Ramos (cell line): ENCODE measurements at regions not wholly inside any gene's neighbourhood (a gene's known extent, or its start where the extent isn't known, plus 50 kb on each side); places are given as distances from the start of the nearest gene placed in this dataset.
"Not testable (repeated sequence)": the region's sequence is repeated elsewhere in the genome, so short reads cannot be mapped to it uniquely, and the experiment has no call there.

Source experiments
- in situ Hi-C: fragments of 300-500 bp; cut with MboI; formaldehyde crosslinking; loops from one replicate; pipeline ENCODE4 v1.14.3; 2022; ENCODE audit warnings: low sequenced_read_pairs; ENCODE audit not compliant: unreplicated experiment

DNA sequence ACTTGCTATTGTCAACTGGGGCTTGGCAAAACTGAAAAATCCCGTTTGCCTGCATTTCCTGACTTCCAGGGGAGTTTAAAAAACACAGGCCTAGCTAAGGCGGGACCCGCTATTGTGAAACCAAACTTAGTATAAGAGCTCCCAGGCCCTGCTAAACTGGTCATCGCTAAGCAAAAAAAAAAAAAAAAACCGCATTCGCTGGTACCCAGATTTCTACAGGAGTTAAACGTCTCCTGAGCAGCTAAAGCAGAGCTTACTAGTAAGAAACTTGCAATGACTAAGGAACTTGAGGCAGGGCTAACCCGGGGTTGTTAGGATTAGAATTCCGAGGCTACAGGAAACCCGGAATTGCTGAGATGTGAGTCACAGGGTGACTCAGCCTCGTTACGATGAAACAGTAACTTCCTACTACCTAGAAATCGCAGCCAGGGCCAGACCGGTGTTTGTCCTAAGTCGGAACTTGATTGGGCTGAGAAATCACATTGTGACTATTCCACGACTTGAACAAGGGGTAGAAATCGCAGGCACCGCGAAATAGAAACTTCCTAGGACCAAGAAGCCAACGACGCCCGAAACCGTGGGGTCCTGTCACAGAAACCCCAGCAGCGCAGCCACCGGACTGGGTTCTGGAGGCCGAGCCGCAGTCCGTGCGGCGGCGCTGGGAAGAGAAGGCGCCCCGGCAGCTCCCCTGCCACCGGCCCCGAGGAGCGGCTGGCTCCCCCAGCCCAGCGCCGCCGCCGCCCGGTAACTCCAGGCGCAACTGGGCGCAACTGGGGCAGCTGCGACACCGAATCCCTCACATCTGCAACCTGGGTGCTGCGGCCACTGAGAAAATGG is 89.4 kb downstream of the ANXA2R start:
- in situ Hi-C loops = no loop called here

DNA sequence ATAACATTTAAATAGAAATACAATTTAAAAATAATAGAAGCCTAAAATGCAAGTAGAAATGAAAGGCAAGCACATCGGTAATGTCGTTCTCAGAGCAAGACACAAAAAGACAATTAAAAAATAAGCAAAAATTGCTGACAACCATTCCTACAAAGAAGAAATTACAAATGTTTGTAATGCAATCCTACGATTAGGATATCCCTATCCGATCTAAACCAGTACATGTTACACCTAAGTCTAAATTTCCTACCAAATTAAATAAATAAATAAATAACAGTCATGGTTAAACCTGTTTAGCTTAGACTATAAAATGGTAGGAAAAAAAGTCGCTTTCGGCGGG is 90.0 kb downstream of the ANXA2R start:
- in situ Hi-C loops = no loop called here

GRCh38 chr5:42949348-42950115 is 90.6 kb downstream of the ANXA2R start:
- in situ Hi-C loops = no loop called here

DNA sequence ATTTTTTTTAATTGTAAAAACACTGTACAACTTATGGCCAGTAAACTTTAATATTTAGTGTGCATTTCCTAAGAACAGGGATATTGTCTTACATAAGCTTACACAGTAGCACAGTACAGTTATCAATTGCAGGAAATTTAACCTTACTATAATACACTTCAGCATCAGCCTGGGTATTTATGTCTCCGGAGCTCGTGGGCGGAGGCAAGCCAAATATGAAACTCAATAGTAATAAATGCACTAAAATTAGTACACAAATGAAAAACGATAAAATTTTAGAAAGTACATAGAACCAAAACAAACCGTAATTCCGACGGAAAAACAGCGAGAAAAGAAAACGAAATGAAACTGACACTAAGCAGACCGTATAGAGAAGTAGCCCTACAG is 91.2 kb downstream of the ANXA2R start:
- in situ Hi-C loops = no loop called here

DNA sequence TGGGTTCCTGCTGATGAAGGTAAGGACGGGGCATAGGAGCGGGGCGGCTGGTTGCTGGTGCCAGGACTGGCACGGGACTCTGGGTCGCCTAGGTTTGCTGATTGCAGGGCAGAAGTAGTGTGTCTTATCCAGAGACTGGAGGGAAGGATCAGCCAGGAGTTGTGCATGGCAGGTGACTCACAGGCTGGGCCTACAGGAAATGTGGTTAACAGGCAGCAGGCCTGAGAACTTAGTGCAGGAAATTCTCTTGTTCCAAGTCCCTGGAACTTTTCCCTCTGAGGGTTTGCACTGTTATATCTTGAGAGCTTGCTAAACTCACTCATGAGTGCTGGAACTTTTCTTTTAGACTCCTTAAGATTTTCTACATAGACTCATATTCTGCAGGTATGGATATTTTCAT is 95.1 kb downstream of the ANXA2R start:
- in situ Hi-C loops = no loop called here

- in situ Hi-C loops = no loop called here
Measured at GRCh38 chr5:42943931-42944631, 96.0 kb downstream of the ANXA2R start.

DNA sequence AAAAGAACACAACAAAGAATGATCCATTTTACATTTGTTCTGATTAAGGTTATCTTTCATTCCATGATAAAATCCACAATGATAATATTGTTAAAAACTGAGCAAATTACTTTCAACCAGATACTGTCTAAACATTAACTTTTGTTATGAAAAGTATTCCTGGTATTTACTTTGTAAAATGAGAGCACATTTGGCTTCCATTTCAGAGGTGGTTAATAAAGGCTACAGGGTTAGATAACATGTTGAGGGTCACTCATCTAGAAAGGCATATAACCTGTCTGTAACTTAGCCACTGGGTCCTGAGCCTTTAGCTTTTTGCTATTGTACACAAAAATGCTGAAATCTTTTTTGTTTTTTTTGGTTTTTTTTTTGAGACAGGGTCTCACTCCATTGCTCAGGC is 99.3 kb downstream of the ANXA2R start:
- in situ Hi-C loops = no loop called here

DNA sequence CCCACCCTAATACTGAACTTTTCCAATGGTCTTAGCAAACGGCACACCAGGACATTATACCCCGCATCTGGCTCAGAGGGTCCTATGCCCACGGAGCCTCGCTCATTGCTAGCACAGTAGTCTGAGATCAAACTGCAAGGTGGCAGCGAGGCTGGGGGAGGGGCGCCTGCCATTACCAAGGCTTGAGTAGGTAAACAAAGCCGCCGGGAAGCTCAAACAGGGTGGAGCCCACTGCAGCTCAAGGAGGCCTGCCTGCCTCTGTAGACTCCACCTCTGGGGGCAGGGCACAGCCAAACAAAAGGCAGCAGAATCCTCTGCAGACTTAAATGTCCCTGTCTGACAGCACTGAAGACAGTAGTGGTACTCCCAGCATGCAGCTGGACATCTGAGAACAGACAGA is 108.1 kb downstream of the ANXA2R start:
- in situ Hi-C loops = not testable (repeated sequence)

DNA sequence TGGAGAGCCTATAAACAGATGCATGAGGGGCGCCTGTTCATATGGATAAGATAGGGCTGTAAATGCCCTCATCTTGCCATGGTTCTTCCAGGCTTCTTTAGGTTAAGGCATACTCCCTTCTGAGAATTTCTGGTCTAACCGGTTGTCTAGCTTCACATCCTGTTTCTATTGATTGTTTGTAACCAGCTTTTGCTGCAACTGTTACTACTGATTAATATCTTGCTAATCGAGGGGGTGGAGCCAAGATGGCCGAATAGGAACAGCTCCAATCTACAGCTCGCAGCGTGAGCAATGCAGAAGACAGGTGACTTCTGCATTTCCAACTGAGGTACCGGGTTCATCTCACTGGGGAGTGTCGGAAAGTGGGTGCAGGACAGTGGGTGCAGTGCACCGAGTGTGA is 108.7 kb downstream of the ANXA2R start:
- in situ Hi-C loops = not testable (repeated sequence)

GRCh38 chr5:42930934-42931333 is 109.2 kb downstream of the ANXA2R start:
- in situ Hi-C loops = no loop called here

DNA sequence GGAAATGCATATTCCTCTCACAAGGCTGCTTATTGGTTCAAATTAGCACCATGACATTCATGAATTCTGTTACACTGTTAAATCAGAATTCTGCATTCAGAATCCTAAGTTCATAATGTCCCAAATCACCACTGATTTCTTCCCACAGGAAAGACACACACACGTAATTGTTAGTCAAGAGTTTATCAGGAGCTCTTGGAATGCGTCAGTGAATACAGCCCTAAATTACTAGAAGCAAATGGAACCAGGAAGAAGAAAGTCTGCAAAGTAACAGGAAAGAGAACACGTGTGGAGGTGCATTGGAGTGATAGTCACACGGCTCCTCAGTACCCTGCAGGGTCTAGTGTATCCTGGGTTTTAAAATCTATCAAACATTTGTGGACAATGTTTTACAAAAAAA is 110.2 kb downstream of the ANXA2R start:
- in situ Hi-C loops = no loop called here

DNA sequence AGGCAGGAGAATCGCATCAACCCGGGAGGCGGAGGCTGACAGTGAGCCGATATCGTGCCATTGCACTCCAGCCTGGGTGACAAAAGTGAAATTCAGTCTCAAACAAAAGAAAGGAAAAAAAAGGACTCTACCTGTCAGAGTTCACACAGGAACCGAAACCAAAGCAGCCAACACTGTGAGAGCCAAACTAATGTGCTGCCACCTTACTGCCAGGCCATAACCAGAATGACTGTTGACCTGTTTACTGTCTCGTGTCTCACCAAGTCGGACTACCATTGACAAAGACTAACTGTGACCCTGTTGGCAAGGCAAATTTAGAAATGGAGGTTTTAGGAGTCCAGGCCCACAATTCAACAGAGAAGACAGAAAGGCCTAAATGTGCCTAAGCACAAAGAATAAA is 112.4 kb downstream of the ANXA2R start:
- in situ Hi-C loops = no loop called here

DNA sequence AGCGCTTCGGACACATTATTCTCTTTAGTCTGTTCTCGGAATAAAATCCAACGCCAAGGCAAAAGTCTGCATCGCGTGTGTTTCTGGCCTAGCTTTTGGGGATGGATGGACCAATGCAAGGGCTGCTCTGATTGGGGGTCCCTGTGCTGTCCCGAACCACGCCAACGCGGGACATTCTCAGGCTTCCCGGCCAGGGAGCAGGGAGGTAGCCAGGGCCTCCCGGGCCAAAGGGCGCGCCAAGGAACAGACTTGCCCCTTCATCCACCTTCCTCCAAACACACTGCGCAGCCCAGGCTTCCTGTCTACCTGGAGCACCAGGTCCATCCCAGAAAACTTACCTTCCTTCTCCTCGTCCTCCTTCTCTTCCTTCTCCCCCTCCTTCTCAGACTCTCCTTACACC is 113.0 kb upstream of the SELENOP start:
- in situ Hi-C loops = no loop called here

DNA sequence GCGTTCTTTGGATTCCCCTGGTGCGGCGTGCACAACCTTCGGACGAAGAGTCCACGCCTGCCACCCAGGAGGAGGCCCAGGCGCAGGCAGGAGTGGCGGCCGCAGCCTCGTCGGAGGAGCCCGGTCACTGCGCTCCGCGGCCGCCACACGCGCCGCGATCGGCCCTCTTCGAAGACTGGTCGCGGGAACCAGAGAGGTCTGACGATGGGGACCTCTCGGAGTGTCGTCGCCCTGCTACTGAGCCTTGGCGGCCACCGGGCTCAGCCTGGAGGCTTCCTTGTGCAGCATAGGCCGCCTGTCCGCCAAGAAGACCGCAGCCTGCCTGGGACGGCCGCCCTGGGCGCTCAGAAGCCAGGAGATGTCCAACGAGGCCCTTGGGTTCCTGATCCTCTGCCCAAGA is 112.5 kb upstream of the SELENOP start:
- in situ Hi-C loops = no loop called here

- in situ Hi-C loops = no loop called here
Measured at GRCh38 chr5:42923710-42924109, 112.0 kb upstream of the SELENOP start.

DNA sequence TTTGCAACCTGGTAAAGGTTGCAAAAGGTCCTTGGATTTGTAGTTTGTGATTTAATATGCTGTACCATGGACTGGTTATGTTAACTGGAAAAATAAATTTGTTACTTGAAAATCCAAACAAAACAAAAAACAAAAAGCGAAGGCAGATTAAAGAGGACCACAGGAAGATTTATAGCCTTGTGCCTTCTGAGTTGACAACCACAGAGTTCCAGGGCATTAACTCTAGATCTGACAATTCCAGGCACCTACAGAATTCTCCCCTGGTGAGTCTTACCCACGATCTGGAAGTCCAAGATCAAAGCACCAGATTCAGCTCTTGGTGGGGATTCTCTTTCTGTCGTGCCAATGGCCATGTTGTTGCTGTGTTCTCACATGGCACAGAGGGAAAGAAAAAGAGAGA is 107.9 kb upstream of the SELENOP start:
- in situ Hi-C loops = no loop called here

DNA sequence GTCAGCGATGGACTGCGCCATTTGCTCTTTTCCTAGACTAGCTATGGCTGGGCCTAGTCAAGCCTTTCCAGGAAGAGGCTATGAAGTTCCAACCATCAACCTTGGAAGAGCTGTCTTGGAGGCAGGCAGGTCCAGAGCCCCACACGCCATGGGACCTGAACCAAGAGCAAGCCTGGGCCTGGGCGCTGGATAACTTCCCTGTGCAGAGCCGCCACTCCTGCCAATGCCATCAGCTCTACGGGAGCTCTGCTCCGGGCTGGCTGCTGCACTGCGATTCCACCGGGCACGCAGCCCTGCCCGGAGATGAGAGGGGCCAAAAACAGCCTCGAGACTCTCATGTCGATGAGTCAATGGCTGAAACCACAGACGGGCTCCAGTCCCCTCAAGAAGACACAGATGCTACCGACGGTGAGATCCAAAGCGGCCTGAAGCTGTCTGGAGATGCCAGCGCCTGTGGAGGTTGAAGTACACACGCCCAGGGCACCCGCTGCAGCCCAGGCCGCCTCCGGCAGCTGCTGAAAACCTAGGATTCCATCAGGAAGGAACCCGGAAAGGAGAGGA is 103.7 kb upstream of the SELENOP start:
- in situ Hi-C loops = no loop called here

DNA sequence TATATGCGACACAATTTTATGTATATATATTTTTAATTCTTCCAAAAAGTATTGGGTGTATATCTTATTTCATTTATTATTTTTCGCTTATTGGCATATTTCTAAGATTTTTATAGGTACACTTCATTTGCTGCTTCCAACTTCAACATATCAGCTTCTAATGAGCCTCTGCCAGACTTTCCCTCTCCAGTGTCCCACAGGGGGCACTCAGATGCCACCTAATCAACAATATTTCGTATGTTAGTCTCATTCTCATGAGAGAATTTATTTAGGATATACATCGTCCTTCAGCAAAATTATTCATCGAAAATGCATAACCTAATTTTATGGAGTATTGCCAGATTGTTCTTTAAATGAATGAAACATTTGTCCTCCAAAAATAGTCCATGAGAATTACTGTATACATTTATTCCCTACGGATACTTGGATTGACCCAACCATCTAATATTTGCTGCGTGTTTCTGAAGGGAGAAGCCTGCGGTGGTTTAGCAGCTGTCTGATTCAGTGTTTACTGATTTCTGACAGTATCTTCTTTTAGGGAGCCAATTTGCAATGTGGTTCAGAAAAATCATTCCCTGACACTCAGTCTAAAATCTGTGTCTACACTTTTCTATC is 100.6 kb upstream of the SELENOP start:
- in situ Hi-C loops = no loop called here

- in situ Hi-C loops = loop anchor here (10.0 kb wide), 1 partner anchor 136 kb away; the partner anchor contains the start of gene ANXA2R
Measured at GRCh38 chr5:42908509-42909488, 97.1 kb upstream of the SELENOP start.
